IMR-90 (cell line): ENCODE measurements at regions not wholly inside any gene's neighbourhood (a gene's known extent, or its start where the extent isn't known, plus 50 kb on each side); places are given as distances from the start of the nearest gene placed in this dataset.

Experiments used
- ATAC-seq: fragments of 200-7000 bp; cut with Tn5 transposase; 2 replicates; pipeline ENCODE4 v1.9.1; 2020; ENCODE audit warnings: low read depth, mild to moderate bottlenecking, moderate library complexity
- BruUV-seq: library from RNA; stranded (reverse); fragments of 400-500 nt; replicated peaks from 2 replicates; lab custom pipeline; 2021; lab: Mats Ljungman, UMichigan
- CTCF ChIA-PET: fragments of 300-600 bp; formaldehyde crosslinking; extraction: SDS; loops from one replicate; lab custom pipeline; 2021; ENCODE audit warnings: antibody characterized with exemption; lab: Yijun Ruan, JAX
- POLR2A ChIA-PET: fragments of 300-600 bp; sonication (Branson Sonifier 250); formaldehyde crosslinking; loops from one replicate; lab custom pipeline; 2022; ENCODE audit warnings: antibody characterized with exemption; ENCODE audit not compliant: unreplicated experiment; lab: Charles Lee
- DNase-seq: peaks from one replicate; pipeline ENCODE4 v3.0.0; 2013
- H2AFZ ChIP-seq: replicated peaks from 2 replicates; pipeline ENCODE3; 2013; ENCODE audit warnings: low read length, mild to moderate bottlenecking; ENCODE audit not compliant: poor library complexity
- H2AK5ac ChIP-seq: 2 replicates; pipeline ENCODE4 v1.6.1; 2013; ENCODE audit warnings: low read depth, low read length, inconsistent platforms
- H2AK9ac ChIP-seq: replicated peaks from 2 replicates; pipeline ENCODE3; 2013; ENCODE audit warnings: mild to moderate bottlenecking, low read depth, low read length, moderate library complexity; ENCODE audit not compliant: poor library complexity
- H2BK120ac ChIP-seq: 2 replicates; pipeline ENCODE4 v1.6.1; 2013; ENCODE audit warnings: low read depth, low read length, inconsistent platforms
- H2BK15ac ChIP-seq: 3 replicates; pipeline ENCODE4 v1.6.1; 2013; ENCODE audit warnings: low read depth, low read length, inconsistent platforms
- H2BK20ac ChIP-seq: 2 replicates; pipeline ENCODE4 v1.6.1; 2013; ENCODE audit warnings: low read depth, mild to moderate bottlenecking, inconsistent platforms, low read length, moderate library complexity
- H2BK5ac ChIP-seq: 2 replicates; pipeline ENCODE4 v1.6.1; 2013; ENCODE audit warnings: mild to moderate bottlenecking, low read depth, low read length, inconsistent platforms; ENCODE audit not compliant: poor library complexity, severe bottlenecking
- H3K14ac ChIP-seq: replicated peaks from 2 replicates; pipeline ENCODE4 v1.6.1; 2013; ENCODE audit warnings: low read depth, low read length, inconsistent platforms
- H3K18ac ChIP-seq: 2 replicates; pipeline ENCODE4 v1.6.1; 2013; ENCODE audit warnings: low read depth, low read length, control low read depth
- H3K23ac ChIP-seq: 2 replicates; pipeline ENCODE4 v1.6.1; 2013; ENCODE audit warnings: low read depth, low read length, inconsistent platforms
- H3K27ac ChIP-seq: 2 replicates; pipeline ENCODE4 v1.5.1; 2013; ENCODE audit warnings: mild to moderate bottlenecking, control low read depth, low read length; ENCODE audit not compliant: insufficient read depth
- H3K27me3 ChIP-seq: 2 replicates; pipeline ENCODE4 v1.6.1; 2013; ENCODE audit warnings: low read length; ENCODE audit not compliant: control insufficient read depth, insufficient read depth
- H3K36me3 ChIP-seq: 2 replicates; pipeline ENCODE4 v1.6.1; 2013; ENCODE audit warnings: low read length, mixed read lengths; ENCODE audit not compliant: control insufficient read depth, insufficient read depth
- H3K4ac ChIP-seq: 2 replicates; pipeline ENCODE4 v1.6.1; 2013; ENCODE audit warnings: low read depth, low read length, inconsistent platforms
- H3K4me1 ChIP-seq: 2 replicates; pipeline ENCODE4 v1.6.1; 2013; ENCODE audit warnings: low read length, mixed read lengths; ENCODE audit not compliant: control insufficient read depth, insufficient read depth
- H3K4me2 ChIP-seq: 2 replicates; pipeline ENCODE4 v1.6.1; 2013; ENCODE audit warnings: low read depth, mild to moderate bottlenecking, control low read depth, low read length, moderate library complexity
- H3K4me3 ChIP-seq: 2 replicates; pipeline ENCODE4 v1.5.1; 2013; ENCODE audit warnings: low read depth, mild to moderate bottlenecking, control low read depth, low read length, moderate library complexity; ENCODE audit not compliant: insufficient read depth
- H3K56ac ChIP-seq: 2 replicates; pipeline ENCODE4 v1.6.1; 2013; ENCODE audit warnings: low read length, inconsistent platforms; ENCODE audit not compliant: insufficient read depth; ENCODE audit errors: extremely low read depth
- H3K79me1 ChIP-seq, 2 experiments: 2 replicates each; pipeline ENCODE4 v1.6.1; 2013; ENCODE audit warnings: low read length in 2 of 2, inconsistent platforms in 1 of 2, low read depth in 1 of 2
- H3K9ac ChIP-seq: 2 replicates; pipeline ENCODE4 v1.6.1; 2013; ENCODE audit warnings: low read depth, low read length, control low read depth
- H3K9me1 ChIP-seq: 2 replicates; pipeline ENCODE4 v1.6.1; 2013; ENCODE audit warnings: low read length, inconsistent platforms; ENCODE audit not compliant: insufficient read depth
- H3K9me3 ChIP-seq: 2 replicates; pipeline ENCODE4 v1.6.1; 2013; ENCODE audit warnings: low read length; ENCODE audit not compliant: control insufficient read depth, insufficient read depth
- H4K20me1 ChIP-seq: 2 replicates; pipeline ENCODE4 v1.6.1; 2013; ENCODE audit warnings: low read length, inconsistent platforms; ENCODE audit not compliant: insufficient read depth
- H4K5ac ChIP-seq: 2 replicates; pipeline ENCODE4 v1.6.1; 2013; ENCODE audit warnings: mild to moderate bottlenecking, low read depth, low read length, control low read depth
- H4K8ac ChIP-seq, 2 experiments: 2 replicates each; pipeline ENCODE4 v1.6.1; 2013; ENCODE audit warnings: low read depth in 2 of 2, low read length in 2 of 2, control low read depth in 1 of 2, inconsistent platforms in 1 of 2
- H4K91ac ChIP-seq: 2 replicates; pipeline ENCODE4 v1.6.1; 2013; ENCODE audit warnings: low read depth, low read length, inconsistent platforms; ENCODE audit not compliant: insufficient read depth
- CEBPB ChIP-seq: IDR thresholded peaks from 2 replicates; pipeline ENCODE4 v1.6.1; 2012; ENCODE audit warnings: low read depth, low read length, improper control_type of control experiment
- CTCF ChIP-seq: conservative IDR thresholded peaks from 2 replicates; pipeline ENCODE4 v1.5.1; 2012; ENCODE audit warnings: mild to moderate bottlenecking, low read depth, low read length, improper control_type of control experiment
- MAZ ChIP-seq: IDR thresholded peaks from 2 replicates; pipeline ENCODE4 v1.6.1; 2012; ENCODE audit warnings: low read depth, mild to moderate bottlenecking, low read length, improper control_type of control experiment, moderate library complexity, borderline replicate concordance
- MXI1 ChIP-seq: IDR thresholded peaks from 2 replicates; pipeline ENCODE4 v1.6.1; 2012; ENCODE audit warnings: low read depth, mild to moderate bottlenecking, low read length, moderate library complexity, borderline replicate concordance
- POLR2A ChIP-seq: IDR thresholded peaks from 2 replicates; pipeline ENCODE4 v1.6.1; 2012; ENCODE audit warnings: mild to moderate bottlenecking, low read depth, low read length
- RAD21 ChIP-seq: IDR thresholded peaks from 2 replicates; pipeline ENCODE4 v1.6.1; 2012; ENCODE audit warnings: low read length, improper control_type of control experiment
- RCOR1 ChIP-seq: IDR thresholded peaks from 2 replicates; pipeline ENCODE4 v1.6.1; 2012; ENCODE audit warnings: mild to moderate bottlenecking, low read length, improper control_type of control experiment; ENCODE audit not compliant: insufficient replicate concordance
- RFX5 ChIP-seq: IDR thresholded peaks from 2 replicates; pipeline ENCODE4 v1.8.0; 2012; ENCODE audit warnings: low read depth, mild to moderate bottlenecking, low read length, moderate library complexity
- WGBS, 2 experiments: methylation state at CpG; one replicate each; pipeline versions ENCODE4 v1.1.5 to v1.1.7; 2013; ENCODE audit warnings: missing lambda C conversion rate in 2 of 2; ENCODE audit not compliant: insufficient read length in 1 of 2; ENCODE audit errors: extremely low coverage in 2 of 2; 5-methylcytosine and 5-hydroxymethylcytosine counted together
- dilution Hi-C: fragments of 300-500 bp; cut with HindIII; formaldehyde crosslinking; loops from one replicate; pipeline ENCODE4 v1.14.3; 2018; ENCODE audit warnings: low sequenced_read_pairs; ENCODE audit not compliant: unreplicated experiment
- in situ Hi-C: fragments of 300-500 bp; cut with MboI; formaldehyde crosslinking; loops from 3 replicates; pipeline ENCODE4 v1.14.3; 2019; ENCODE audit warnings: low sequenced_read_pairs, inconsistent platforms, mixed read lengths
- intact Hi-C: fragments of 100-400 bp; cut with micrococcal nuclease; formaldehyde crosslinking; loops from 2 replicates; pipeline ENCODE4 v1.10.0; 2022

GRCh38 chr20:21022925-21023324 is 83.2 kb downstream of the LINC00237 start:
- ChIA-PET CTCF (no interaction called here), POLR2A (no interaction called here)
- intact Hi-C loops (no loop called here), in situ Hi-C loops (no loop called here), dilution Hi-C loops (no loop called here)
- Histone ChIP-seq H3K9me3 (no peaks in the 10 kb centered on the region), H2BK15ac (no peak overlapping the region), H3K4me1 (no peaks in the 10 kb centered on the region), H2BK5ac (no peak overlapping the region), H3K79me1 (no peaks in the 10 kb centered on the region), H3K18ac (no peak overlapping the region), H2BK20ac (no peak overlapping the region), H2BK120ac (no peak overlapping the region), H3K4me3 (no peak overlapping the region), H3K9ac (no peak overlapping the region), H3K9me1 (no peaks in the 10 kb centered on the region), H4K20me1 (no peaks in the 10 kb centered on the region), H3K27me3 (no peaks in the 10 kb centered on the region), H3K4ac (no peak overlapping the region), H3K14ac (no peak overlapping the region), H3K36me3 (no peaks in the 10 kb centered on the region), H3K56ac (no peak overlapping the region), H4K91ac (no peak overlapping the region), H4K5ac (no peak overlapping the region), H3K23ac (no peak overlapping the region), H2AFZ (no peak overlapping the region), H4K8ac (no peak overlapping the region), H2AK5ac (no peak overlapping the region), H2AK9ac (no peak overlapping the region), H3K27ac (no peak overlapping the region), H3K4me2 (no peak overlapping the region)
- TF ChIP-seq MXI1 (no peak), RCOR1 (no peak), POLR2A (no peak), RFX5 (no peak), MAZ (no peak), RAD21 (no peak), CEBPB (no peak), CTCF (no peak)
- no peak for DNase-seq
- 80% methylated on average over 1 of the region's 5 CpGs; no CpG with 5 or more reads in 1 of the 2 experiments for WGBS, 2 experiments
- BruUV-seq: no TSS peak
- no peak for ATAC-seq
